Spleen (tissue), 7 donors: ENCODE measurements at regions not wholly inside any gene's neighbourhood (a gene's known extent, or its start where the extent isn't known, plus 50 kb on each side); places are given as distances from the start of the nearest gene placed in this dataset.

Source experiments
- POLR2AphosphoS5 ChIP-seq, 3 donors: sonication (generic); formaldehyde crosslinking; IDR thresholded peaks; one replicate each; pipeline ENCODE4 v1.5.1; 2017; ENCODE audit warnings: antibody characterized with exemption in 3 of 3
- TF ChIP-seq, protein P1 (sequence below), 11 experiments: fragments of 200-600 bp in 7 of 11; fragments of 450-650 bp in 4 of 11; sonication (generic) in 4 of 11; IDR thresholded peaks in 8 of 11; conservative IDR thresholded peaks in 3 of 11; 1 replicate in 7 of 11; 2 replicates in 4 of 11; pipeline versions ENCODE4 v1.4.0 to v1.8.0; 2016 to 2021; ENCODE audit warnings: antibody characterized with exemption in 11 of 11, inconsistent platforms in 4 of 11, mild to moderate bottlenecking in 1 of 11
- donor health status: DM: no; HTN: no; CAD: no; lungs with moderate emphysema.
- donor health status: DM: no; HTN: no; CAD: no.
- donor health status: DM: no; HTN: no; CAD: no.

DNA sequence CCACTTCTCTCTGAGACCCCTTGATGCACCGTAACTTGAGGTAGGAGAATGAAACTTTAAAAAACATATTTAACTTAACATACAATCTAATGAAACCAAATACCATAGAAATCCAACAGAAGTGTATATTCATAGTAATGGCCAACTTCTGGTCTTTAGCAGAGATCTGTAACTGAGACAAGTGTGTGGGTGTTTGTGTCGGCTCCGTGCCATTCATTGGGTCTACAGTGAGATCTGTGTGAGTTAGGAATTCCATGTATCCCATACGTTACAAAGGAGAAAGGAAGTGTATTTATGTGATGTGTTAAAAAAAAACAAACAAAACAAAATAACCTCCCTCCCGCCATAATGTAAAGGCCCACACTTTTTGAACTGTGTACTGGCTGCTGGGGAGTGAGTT lies 348.0 kb upstream of the NR3C2 start:
- TF ChIP-seq, protein P1, sequence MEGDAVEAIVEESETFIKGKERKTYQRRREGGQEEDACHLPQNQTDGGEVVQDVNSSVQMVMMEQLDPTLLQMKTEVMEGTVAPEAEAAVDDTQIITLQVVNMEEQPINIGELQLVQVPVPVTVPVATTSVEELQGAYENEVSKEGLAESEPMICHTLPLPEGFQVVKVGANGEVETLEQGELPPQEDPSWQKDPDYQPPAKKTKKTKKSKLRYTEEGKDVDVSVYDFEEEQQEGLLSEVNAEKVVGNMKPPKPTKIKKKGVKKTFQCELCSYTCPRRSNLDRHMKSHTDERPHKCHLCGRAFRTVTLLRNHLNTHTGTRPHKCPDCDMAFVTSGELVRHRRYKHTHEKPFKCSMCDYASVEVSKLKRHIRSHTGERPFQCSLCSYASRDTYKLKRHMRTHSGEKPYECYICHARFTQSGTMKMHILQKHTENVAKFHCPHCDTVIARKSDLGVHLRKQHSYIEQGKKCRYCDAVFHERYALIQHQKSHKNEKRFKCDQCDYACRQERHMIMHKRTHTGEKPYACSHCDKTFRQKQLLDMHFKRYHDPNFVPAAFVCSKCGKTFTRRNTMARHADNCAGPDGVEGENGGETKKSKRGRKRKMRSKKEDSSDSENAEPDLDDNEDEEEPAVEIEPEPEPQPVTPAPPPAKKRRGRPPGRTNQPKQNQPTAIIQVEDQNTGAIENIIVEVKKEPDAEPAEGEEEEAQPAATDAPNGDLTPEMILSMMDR (IDR thresholded peaks at IDR 0.05 in 8 of 11, conservative IDR thresholded peaks at IDR 0.05 in 3 of 11) = no peak
- no peak for TF ChIP-seq POLR2AphosphoS5 (IDR thresholded peaks at IDR 0.05)
